D721Med (cell line): ENCODE measurements at regions not wholly inside any gene's neighbourhood (a gene's known extent, or its start where the extent isn't known, plus 50 kb on each side); places are given as distances from the start of the nearest gene placed in this dataset.
"Not testable (repeated sequence)": the region's sequence is repeated elsewhere in the genome, so short reads cannot be mapped to it uniquely, and the experiment has no call there.

Experiments
- DNase-seq: peaks from one replicate; pipeline ENCODE4 v3.0.0; 2011; ENCODE audit warnings: low spot score; ENCODE audit not compliant: insufficient read length
- FAIRE-seq: peaks from 2 replicates; lab custom pipeline; 2011; peaks lifted over from hg19 to GRCh38; lab: Jason Lieb, UNC
- CTCF ChIP-seq: IDR thresholded peaks from 2 replicates; pipeline ENCODE4 v1.5.1; 2012; ENCODE audit warnings: mild to moderate bottlenecking, control low read depth; ENCODE audit not compliant: insufficient read depth; ENCODE audit errors: missing control alignments

GRCh38 chr11:70892889-70893288 lies 359.5 kb downstream of the SHANK2 start:
- DNase-seq (no peak), FAIRE-seq (no peak)
- TF ChIP-seq CTCF, result no peak

GRCh38 chr11:70894566-70895365 lies 357.6 kb downstream of the SHANK2 start:
- no peak for DNase-seq
- no peak for TF ChIP-seq CTCF
- no peak for FAIRE-seq

- no peak for TF ChIP-seq CTCF
- FAIRE-seq (no peak), DNase-seq (no peak)
Measured at GRCh38 chr11:70895366-70895670, 357.1 kb downstream of the SHANK2 start.

GRCh38 chr11:70897429-70897828 lies 354.9 kb downstream of the SHANK2 start:
- TF ChIP-seq CTCF, result no peak
- FAIRE-seq (no peak), DNase-seq (no peak)

- FAIRE-seq (no peak), DNase-seq (no peak)
- TF ChIP-seq CTCF, result no peak
Measured at GRCh38 chr11:70899616-70900015, 352.8 kb downstream of the SHANK2 start.

- DNase-seq, result no peak
- no peak for TF ChIP-seq CTCF
- no peak for FAIRE-seq
Measured at GRCh38 chr11:70900540-70900939, 351.8 kb downstream of the SHANK2 start.

GRCh38 chr11:70901951-70902521 lies 350.3 kb downstream of the SHANK2 start:
- TF ChIP-seq CTCF, result no peak
- DNase-seq, result no peak
- FAIRE-seq, result no peak

- FAIRE-seq, DNase-seq: not testable (repeated sequence)
Measured at GRCh38 chr11:70903229-70903628, 349.1 kb downstream of the SHANK2 start.
